NB4 (cell line): ENCODE measurements at regions not wholly inside any gene's neighbourhood (a gene's known extent, or its start where the extent isn't known, plus 50 kb on each side); places are given as distances from the start of the nearest gene placed in this dataset.

Source experiments
- CTCF ChIP-seq: IDR thresholded peaks from one replicate; pipeline ENCODE4 v1.5.1; 2012; ENCODE audit warnings: low read depth, low read length
- MAX ChIP-seq: IDR thresholded peaks from 2 replicates; pipeline ENCODE4 v1.6.1; 2011; ENCODE audit warnings: low read depth, low read length
- MYC ChIP-seq: IDR thresholded peaks from 2 replicates; pipeline ENCODE4 v1.6.1; 2011; ENCODE audit warnings: low read depth, low read length
- POLR2A ChIP-seq: IDR thresholded peaks from 2 replicates; pipeline ENCODE4 v1.6.1; 2011; ENCODE audit warnings: mild to moderate bottlenecking; ENCODE audit not compliant: insufficient read length; ENCODE audit errors: extremely low read depth

GRCh38 chr5:74529101-74529500 is 111.4 kb downstream of the ENC1 start:
- TF ChIP-seq CTCF (no peak), POLR2A (no peak), MAX (no peak), MYC (no peak)
